ENCODE measurements at regions not wholly inside any gene's neighbourhood (a gene's known extent, or its start where the extent isn't known, plus 50 kb on each side); places are given as distances from the start of the nearest gene placed in this dataset.

GRCh38 chr3:118412503-118412902 is 622.1 kb downstream of the IGSF11 start:
- Histone ChIP-seq H3K36me3 (no peaks in the 10 kb centered on the region), H3K4me3 (no peak overlapping the region), H3K9me3 (peaks cover 0 to 10% (median 2%) of the 10 kb centered on the region in 8 donors), H3K4me1 (no peaks in the 10 kb centered on the region), H3K27me3 (replicated peaks in 1 of 7) (no peaks in the 10 kb centered on the region), H3K27ac (no peak overlapping the region)
- no peak for TF ChIP-seq POLR2AphosphoS5 (IDR thresholded peaks at IDR 0.05)
- no peak for TF ChIP-seq POLR2A (IDR thresholded peaks at IDR 0.05)
- no peak for TF ChIP-seq CTCF (IDR thresholded peaks at IDR 0.05 in 8 of 11, conservative IDR thresholded peaks at IDR 0.05 in 3 of 11)
- intact Hi-C loops (cut with DNase I; ENCODE audit: low total_unique reads) = no loop called here
- no peak for DNase-seq
- 67 to 79% (median 75%) methylated on average over 1 of the region's 1 CpG for WGBS, 5 donors

- H3K36me3 ChIP-seq = no peaks in the 10 kb centered on the region
- WGBS, 5 donors = 37 to 71% (median 65%) methylated on average over 4 of the region's 4 CpGs
- no peaks in the 10 kb centered on the region for H3K4me1 ChIP-seq
- no peak for DNase-seq
- no peak overlapping the region for H3K27ac ChIP-seq
- H3K9me3 ChIP-seq = peaks cover 0 to 10% (median 0%) of the 10 kb centered on the region in 8 donors
- intact Hi-C loops (cut with DNase I; ENCODE audit: low total_unique reads) = no loop called here
- no peak overlapping the region for H3K4me3 ChIP-seq
- no peaks in the 10 kb centered on the region for H3K27me3 ChIP-seq (replicated peaks in 1 of 7)
- TF ChIP-seq POLR2A (IDR thresholded peaks at IDR 0.05) = no peak
- no peak for TF ChIP-seq CTCF (IDR thresholded peaks at IDR 0.05 in 8 of 11, conservative IDR thresholded peaks at IDR 0.05 in 3 of 11)
- TF ChIP-seq POLR2AphosphoS5 (IDR thresholded peaks at IDR 0.05) = no peak
These were observed 609.3 kb downstream of the IGSF11 start for GRCh38 chr3:118425272-118425837.

- H3K36me3 ChIP-seq = no peaks in the 10 kb centered on the region
- no peak overlapping the region for H3K27ac ChIP-seq
- H3K27me3 ChIP-seq (replicated peaks in 1 of 7) = no peaks in the 10 kb centered on the region
- H3K4me1 ChIP-seq = no peaks in the 10 kb centered on the region
- H3K9me3 ChIP-seq = peaks cover 0 to 6% (median 0%) of the 10 kb centered on the region in 8 donors
- TF ChIP-seq POLR2AphosphoS5 (IDR thresholded peaks at IDR 0.05) = no peak
- TF ChIP-seq CTCF (IDR thresholded peaks at IDR 0.05 in 8 of 11, conservative IDR thresholded peaks at IDR 0.05 in 3 of 11) = no peak
- TF ChIP-seq POLR2A (IDR thresholded peaks at IDR 0.05) = no peak
- intact Hi-C loops (cut with DNase I; ENCODE audit: low total_unique reads) = no loop called here
- DNase-seq = no peak
- WGBS, 5 donors = 66 to 88% (median 80%) methylated on average over 2 of the region's 2 CpGs
- no peak overlapping the region for H3K4me3 ChIP-seq
These were observed 600.8 kb downstream of the IGSF11 start for GRCh38 chr3:118433825-118434224.

GRCh38 chr3:118435851-118436350 is 598.7 kb downstream of the IGSF11 start:
- Histone ChIP-seq H3K9me3 (peaks cover 0 to 2% (median 0%) of the 10 kb centered on the region in 8 donors), H3K27ac (no peak overlapping the region), H3K36me3 (no peaks in the 10 kb centered on the region), H3K4me3 (no peak overlapping the region), H3K27me3 (replicated peaks in 1 of 7) (no peaks in the 10 kb centered on the region), H3K4me1 (no peaks in the 10 kb centered on the region)
- 53 to 81% (median 67%) methylated on average over 1 of the region's 1 CpG for WGBS, 5 donors
- DNase-seq = no peak
- intact Hi-C loops (cut with DNase I; ENCODE audit: low total_unique reads) = no loop called here
- TF ChIP-seq POLR2A (IDR thresholded peaks at IDR 0.05) (no peak), POLR2AphosphoS5 (IDR thresholded peaks at IDR 0.05) (no peak)

Data from spleen (tissue), 11 donors.